ENCODE measurements at regions not wholly inside any gene's neighbourhood (a gene's known extent, or its start where the extent isn't known, plus 50 kb on each side); places are given as distances from the start of the nearest gene placed in this dataset.

GRCh38 chr13:58680115-58680514 lies 1048.6 kb downstream of the PCDH17 start:
- no peaks in the 10 kb centered on the region for H3K36me3 ChIP-seq (ENCODE audit: insufficient read depth, low read length)
- H3K79me2 ChIP-seq (replicated peaks; ENCODE audit: insufficient read depth, low read length) = no peaks in the 10 kb centered on the region
- no peak overlapping the region for H3K9ac ChIP-seq (ENCODE audit: low read length)
- no peak overlapping the region for H3K27ac ChIP-seq (ENCODE audit: low read length)
- H3F3A ChIP-seq (ENCODE audit: insufficient read depth, low read length, poor library complexity, severe bottlenecking) = no peaks in the 10 kb centered on the region
- H3K27me3 ChIP-seq (ENCODE audit: insufficient read depth, low read depth, low read length) = no peaks in the 10 kb centered on the region
- H3K4me2 ChIP-seq (ENCODE audit: low read length) = no peak overlapping the region
- H3K9me2 ChIP-seq (ENCODE audit: insufficient read depth, low read length) = no peaks in the 10 kb centered on the region
- no peaks in the 10 kb centered on the region for H4K20me1 ChIP-seq (ENCODE audit: insufficient read depth)
- H3K4me3 ChIP-seq (ENCODE audit: low read length) = no peak overlapping the region
- H3K9me3 ChIP-seq (ENCODE audit: low read length) = no peaks in the 10 kb centered on the region
- H2AFZ ChIP-seq (ENCODE audit: low read depth, low read length) = no peak overlapping the region
- TF ChIP-seq POLR2AphosphoS5 (IDR thresholded peaks at IDR 0.05) = no peak
- TF ChIP-seq EP300 (conservative IDR thresholded peaks at IDR 0.05; ENCODE audit: poor library complexity, severe bottlenecking) = no peak
- TF ChIP-seq SMC3 (conservative IDR thresholded peaks at IDR 0.05; ENCODE audit: poor library complexity) = no peak
- no peak for TF ChIP-seq RAD21 (conservative IDR thresholded peaks at IDR 0.05)

GRCh38 chr13:58682616-58683015 lies 1051.1 kb downstream of the PCDH17 start:
- Histone ChIP-seq H2AFZ (ENCODE audit: low read depth, low read length) (no peak overlapping the region), H4K20me1 (ENCODE audit: insufficient read depth) (no peaks in the 10 kb centered on the region), H3K27ac (ENCODE audit: low read length) (no peak overlapping the region), H3K9me3 (ENCODE audit: low read length) (no peaks in the 10 kb centered on the region), H3K79me2 (replicated peaks; ENCODE audit: insufficient read depth, low read length) (no peaks in the 10 kb centered on the region), H3K36me3 (ENCODE audit: insufficient read depth, low read length) (no peaks in the 10 kb centered on the region), H3K9ac (ENCODE audit: low read length) (no peak overlapping the region), H3K27me3 (ENCODE audit: insufficient read depth, low read depth, low read length) (no peaks in the 10 kb centered on the region), H3K4me2 (ENCODE audit: low read length) (no peak overlapping the region), H3F3A (ENCODE audit: insufficient read depth, low read length, poor library complexity, severe bottlenecking) (no peaks in the 10 kb centered on the region), H3K4me3 (ENCODE audit: low read length) (no peak overlapping the region), H3K9me2 (ENCODE audit: insufficient read depth, low read length) (no peaks in the 10 kb centered on the region)
- TF ChIP-seq SMC3 (conservative IDR thresholded peaks at IDR 0.05; ENCODE audit: poor library complexity) = no peak
- TF ChIP-seq POLR2AphosphoS5 (IDR thresholded peaks at IDR 0.05) = no peak
- TF ChIP-seq CTCF (IDR thresholded peaks at IDR 0.05; ENCODE audit: poor library complexity, severe bottlenecking) = no peak

- no peaks in the 10 kb centered on the region for H4K20me1 ChIP-seq (ENCODE audit: insufficient read depth)
- no peaks in the 10 kb centered on the region for H3K36me3 ChIP-seq (ENCODE audit: insufficient read depth, low read length)
- H2AFZ ChIP-seq (ENCODE audit: low read depth, low read length) = no peak overlapping the region
- peak overlapping the region; percentile 28 for H3K4me2 ChIP-seq (ENCODE audit: low read length)
- H3K9me2 ChIP-seq (ENCODE audit: insufficient read depth, low read length) = no peaks in the 10 kb centered on the region
- no peak overlapping the region for H3K9ac ChIP-seq (ENCODE audit: low read length)
- H3K9me3 ChIP-seq (ENCODE audit: low read length) = no peaks in the 10 kb centered on the region
- H3K27me3 ChIP-seq (ENCODE audit: insufficient read depth, low read depth, low read length) = no peaks in the 10 kb centered on the region
- H3K4me3 ChIP-seq (ENCODE audit: low read length) = peak overlapping the region; percentile 9
- H3K79me2 ChIP-seq (replicated peaks; ENCODE audit: insufficient read depth, low read length) = no peaks in the 10 kb centered on the region
- no peaks in the 10 kb centered on the region for H3F3A ChIP-seq (ENCODE audit: insufficient read depth, low read length, poor library complexity, severe bottlenecking)
- H3K27ac ChIP-seq (ENCODE audit: low read length) = peak overlapping the region; percentile 12
- TF ChIP-seq RAD21 (conservative IDR thresholded peaks at IDR 0.05) = no peak
- TF ChIP-seq SMC3 (conservative IDR thresholded peaks at IDR 0.05; ENCODE audit: poor library complexity) = no peak
- TF ChIP-seq EZH2 (IDR thresholded peaks at IDR 0.05; ENCODE audit: borderline replicate concordance, insufficient read depth, low read length, poor library complexity, severe bottlenecking) = no peak
- TF ChIP-seq CTCF (IDR thresholded peaks at IDR 0.05; ENCODE audit: poor library complexity, severe bottlenecking) = no peak
- TF ChIP-seq MXI1 (conservative IDR thresholded peaks at IDR 0.05; ENCODE audit: poor library complexity, severe bottlenecking) = no peak
- peak; percentile 71 for TF ChIP-seq REST (IDR thresholded peaks at IDR 0.05; ENCODE audit: borderline replicate concordance)
- TF ChIP-seq POLR2AphosphoS5 (IDR thresholded peaks at IDR 0.05) = peak; percentile 60
- no peak for TF ChIP-seq TAF1 (IDR thresholded peaks at IDR 0.05; ENCODE audit: low read depth)
- TF ChIP-seq EP300 (conservative IDR thresholded peaks at IDR 0.05; ENCODE audit: poor library complexity, severe bottlenecking) = peak; percentile 58
These were observed 1055.6 kb downstream of the PCDH17 start for GRCh38 chr13:58687148-58687547.
